ENCODE measurements at regions not wholly inside any gene's neighbourhood (a gene's known extent, or its start where the extent isn't known, plus 50 kb on each side); places are given as distances from the start of the nearest gene placed in this dataset.

DNA sequence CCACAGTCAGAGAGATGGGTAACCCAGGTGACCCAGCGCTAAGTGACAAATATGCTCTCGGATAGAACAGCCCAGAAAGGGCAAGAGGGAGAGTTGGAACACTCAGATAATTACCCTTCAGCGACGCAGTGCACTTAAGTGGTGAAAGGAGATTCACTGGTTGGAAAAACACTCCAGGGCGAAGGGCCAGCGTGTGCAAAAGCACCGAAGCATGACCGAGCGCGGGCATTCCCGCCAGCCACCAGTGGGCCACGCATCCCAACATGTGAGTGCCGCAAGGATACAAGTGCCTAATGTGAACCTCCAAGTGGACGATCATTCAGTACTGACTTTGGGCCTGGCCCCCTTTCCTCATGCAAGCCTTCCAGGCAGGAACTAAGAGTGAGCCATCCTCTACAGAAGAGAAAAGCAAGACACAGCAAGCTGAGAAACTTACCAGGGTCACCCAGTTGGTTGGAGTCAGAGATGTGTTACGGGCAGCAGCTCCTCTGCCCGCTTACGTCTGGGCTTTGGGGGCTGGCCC lies 258.4 kb downstream of the C16orf95 start:
- no peak for DNase-seq

DNA sequence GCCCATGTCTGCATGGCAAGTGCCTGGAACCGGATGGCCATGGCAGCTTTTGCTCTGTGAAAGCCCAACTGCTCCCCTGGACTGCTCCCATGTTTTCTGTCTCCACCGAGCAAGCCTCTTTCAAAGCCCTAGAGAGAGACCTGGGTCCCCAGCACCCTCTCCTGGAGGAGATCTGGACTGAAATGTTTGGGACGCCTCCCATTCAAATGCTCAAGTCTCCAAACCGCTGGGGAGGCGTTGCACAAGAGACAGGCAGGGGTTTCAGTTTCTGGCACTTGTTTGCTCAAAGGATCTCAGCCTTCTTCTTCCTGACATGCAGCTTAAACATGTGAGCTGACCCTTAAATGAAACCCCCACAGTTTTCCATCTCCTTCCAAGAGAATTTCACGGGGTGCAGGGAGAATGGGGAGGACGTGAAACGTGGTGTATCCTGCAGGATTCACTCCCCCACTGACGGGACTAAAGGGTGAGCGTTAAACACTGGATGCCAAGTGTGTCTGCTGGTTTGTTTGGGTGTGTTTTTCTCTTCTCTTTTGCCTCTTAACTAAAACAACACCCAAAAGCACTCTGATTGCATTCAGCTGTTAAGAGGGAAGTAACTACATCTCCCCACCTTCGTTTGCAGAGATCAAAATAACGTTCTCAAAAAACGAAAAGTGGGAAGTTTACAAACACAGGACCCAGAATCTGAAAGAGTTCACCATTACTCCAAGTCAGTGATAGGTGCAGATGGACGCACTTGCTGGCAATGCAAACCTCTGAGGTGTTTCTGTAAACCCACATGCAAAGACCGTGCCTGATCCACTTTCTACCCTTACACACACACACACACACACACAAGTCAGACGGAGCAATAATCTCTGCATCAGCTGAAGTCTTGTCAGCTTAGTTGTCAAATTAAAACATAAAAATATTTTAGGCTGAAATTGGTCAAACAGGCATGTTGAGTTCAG lies 256.9 kb downstream of the C16orf95 start:
- peak; percentile 48 for DNase-seq

DNA sequence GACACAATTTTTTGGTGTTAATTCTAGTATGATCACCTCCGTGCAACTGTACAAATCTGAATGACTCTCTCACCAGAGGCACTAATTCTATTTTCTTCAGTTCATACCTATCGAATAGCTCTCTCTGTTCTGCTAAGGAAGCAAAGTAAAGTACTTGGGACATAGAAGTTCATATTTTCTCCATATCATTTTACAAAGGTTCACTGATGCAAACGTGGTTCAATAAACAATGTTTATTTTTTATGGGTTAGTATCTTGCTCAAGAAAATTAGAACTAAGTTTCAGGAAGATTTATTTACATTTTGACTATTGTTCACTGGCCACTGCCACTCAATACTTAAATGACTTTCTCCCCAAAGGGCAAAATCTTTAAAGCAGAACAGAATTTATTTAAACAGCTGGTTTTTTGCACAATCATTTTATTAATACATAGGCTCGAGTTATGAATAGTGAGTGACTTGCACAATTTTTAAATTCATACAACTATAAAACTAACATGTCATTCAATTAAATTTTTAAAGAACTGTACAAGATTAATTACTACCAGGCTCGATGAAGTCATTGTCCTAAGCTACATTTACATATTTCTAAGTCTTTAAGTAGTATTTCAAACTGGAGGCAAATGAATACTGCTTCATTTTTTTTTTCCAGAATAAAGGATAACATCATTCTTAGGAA lies 255.8 kb downstream of the C16orf95 start:
- no peak for DNase-seq

DNA sequence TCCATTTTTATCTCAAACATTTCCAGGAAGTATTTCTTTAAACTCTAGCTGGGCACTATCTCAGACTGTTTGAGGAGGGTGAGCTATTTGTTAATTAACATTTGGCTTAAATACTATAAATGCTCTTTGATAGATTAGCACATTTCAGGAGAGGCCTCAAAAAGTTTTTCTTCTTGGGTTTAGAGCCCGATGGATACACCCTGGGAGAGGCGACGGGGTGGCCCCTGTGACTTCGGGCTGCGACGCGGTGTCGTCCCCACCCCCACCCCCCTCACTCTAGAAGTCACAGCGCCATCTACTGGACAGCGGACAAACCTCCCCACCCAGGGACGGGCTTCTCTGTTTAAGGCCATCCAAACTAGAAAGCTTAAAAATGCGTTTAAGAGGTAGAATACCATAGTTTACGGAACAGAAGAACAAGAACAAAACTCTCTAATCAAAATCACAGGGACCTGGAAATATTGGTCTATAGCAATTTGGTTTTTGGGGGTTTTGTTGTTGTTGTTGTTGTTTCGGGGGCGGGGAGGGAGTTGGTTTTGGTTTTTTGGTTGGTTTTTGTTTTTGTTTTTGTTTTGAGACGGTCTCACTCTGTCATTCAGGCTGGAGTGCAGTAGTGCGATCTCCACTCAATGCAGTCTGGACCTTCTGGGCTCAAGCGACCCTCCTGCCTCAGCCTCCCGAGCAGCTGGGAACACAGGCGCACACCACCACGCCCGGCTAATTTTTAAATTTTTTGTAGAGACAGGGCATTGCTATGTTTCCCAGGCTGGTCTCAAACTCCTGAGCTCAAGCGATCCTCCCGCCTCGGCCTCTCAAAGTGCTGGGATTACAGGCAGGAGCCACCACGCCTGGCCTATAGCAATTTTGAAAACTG lies 254.4 kb downstream of the C16orf95 start:
- peak; percentile 71 for DNase-seq

DNA sequence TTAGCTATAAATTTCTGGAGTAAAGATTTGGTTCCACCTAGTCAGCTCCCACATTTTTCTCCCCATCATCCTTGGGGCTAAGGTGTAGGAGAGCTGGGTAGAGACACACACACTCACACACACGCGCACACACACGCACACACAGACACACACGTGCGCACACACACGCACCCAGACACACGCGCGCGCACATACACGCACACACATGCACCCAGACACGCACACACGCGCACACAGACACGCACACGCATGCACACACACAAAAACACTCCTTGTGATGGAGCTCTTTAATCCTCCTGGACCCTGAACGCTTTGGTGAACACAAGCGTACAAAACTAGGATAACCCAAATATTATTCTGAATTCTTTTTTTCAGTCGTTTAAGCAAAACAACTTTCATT lies 253.6 kb downstream of the C16orf95 start:
- DNase-seq: no peak

- no peak for DNase-seq
Observed at GRCh38 chr16:87064731-87065445, 252.3 kb downstream of the C16orf95 start.

GRCh38 chr16:87065446-87066132 lies 251.6 kb downstream of the C16orf95 start:
- peak; percentile 5 for DNase-seq

DNA sequence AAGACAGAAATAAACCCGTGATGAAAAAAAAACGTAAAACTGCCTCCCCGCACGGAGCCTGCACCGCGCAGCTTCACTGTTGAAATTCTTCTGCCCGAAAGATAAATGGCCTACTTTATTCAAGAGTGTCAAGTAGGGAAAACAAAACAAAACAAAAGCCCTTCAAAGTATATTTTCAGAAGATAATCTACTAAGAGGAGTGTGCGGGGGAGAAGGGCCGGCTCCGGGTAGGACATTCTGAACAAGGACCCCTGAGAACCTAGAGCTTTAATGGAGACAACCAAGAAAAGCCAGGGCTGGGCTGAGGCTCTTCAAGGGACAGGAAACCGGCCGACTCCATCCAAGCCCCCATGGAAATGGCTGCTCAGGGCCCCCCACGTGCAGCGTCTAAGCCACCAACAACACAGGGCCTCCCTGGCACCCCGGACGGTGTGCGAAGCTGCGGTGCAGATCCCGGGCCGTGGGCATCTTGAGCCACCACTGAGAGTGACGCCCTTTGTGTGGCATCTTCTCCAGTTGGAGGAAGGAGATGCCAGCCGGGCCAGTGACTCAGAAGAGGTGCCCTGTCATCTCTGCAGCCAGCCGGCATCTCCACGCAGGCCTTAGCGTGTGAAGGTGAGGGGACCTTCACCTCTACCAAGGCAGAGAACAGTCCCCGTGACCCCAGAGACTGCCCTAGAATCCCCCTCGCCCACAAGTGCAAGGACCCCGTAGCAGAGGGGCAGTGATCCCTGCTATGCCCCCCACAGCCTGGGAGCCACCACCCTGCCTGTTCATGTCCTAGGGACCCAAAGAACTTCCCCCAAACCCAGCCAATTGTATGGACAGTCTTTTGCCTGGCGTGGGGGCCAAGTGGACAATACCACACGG lies 250.8 kb downstream of the C16orf95 start:
- DNase-seq: no peak

DNA sequence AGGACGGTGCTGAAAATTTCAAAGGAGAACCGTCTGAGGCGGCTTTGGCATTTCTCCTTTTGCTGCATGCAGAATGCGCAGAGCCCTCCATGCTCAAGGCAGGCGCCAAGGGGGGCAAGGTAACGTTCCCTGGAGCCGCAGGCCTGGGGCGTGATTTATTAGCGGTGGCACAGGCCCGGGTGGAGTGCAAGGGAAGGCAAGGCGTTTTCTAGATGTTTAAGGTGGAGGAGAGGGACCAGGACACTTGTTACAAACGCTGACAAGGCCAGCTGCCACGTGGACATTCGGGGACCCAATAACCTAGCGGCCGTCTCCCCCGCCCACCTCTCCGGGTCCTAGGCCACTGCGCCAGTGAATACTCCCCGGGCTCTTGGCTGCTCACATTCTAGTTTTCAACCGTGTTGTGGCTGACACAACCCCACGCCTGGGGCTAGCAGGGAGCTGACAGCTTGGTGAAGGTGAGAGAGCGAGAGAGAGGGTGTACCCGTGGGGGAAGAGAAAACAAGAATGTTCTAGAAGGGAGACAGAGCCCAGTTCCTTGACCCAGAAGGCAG lies 250.1 kb downstream of the C16orf95 start:
- DNase-seq: no peak

DNA sequence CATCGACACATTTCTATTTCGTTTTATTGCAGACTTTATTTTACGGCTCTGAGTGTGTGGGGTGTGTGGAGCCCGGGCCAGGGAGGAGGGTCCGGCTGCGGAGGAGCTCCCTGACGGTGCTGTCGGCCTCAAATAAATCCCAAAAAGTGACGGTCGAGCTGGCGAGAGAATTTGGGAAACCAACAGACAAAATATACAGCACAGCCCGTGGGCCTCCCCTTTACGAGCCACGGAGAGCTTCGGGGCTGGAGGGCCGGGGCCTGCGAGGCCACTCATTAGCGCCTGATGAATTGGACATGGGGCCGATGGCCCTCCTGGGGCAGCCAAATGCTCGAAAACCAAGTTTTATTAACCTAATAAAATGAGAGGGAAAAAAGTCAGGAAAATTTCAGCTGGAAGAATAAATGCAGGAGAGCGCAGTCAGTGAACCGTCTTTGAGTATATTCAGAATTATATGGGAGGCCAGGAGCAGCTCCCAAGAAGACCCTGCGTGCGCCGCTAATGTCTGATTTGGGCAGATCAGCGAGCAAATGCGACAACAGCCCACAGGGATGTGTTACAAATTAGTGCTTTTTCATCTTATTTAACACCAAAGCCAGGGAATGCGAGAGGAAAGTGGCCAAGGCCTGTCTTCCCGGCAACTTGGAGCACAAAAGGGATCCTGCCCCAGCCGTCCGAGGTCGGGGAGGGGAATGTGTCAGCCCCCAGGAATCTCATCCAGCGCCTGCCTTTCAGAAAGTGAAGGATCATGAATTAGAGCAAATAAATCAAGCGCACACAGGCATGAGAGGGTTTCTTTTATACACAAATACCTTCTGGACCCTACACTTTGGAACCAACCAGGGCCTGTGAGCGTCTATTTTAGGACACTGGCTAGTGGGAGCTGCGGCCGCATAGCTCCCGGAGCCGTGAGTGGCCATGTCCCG lies 249.1 kb downstream of the C16orf95 start:
- DNase-seq: no peak

DNA sequence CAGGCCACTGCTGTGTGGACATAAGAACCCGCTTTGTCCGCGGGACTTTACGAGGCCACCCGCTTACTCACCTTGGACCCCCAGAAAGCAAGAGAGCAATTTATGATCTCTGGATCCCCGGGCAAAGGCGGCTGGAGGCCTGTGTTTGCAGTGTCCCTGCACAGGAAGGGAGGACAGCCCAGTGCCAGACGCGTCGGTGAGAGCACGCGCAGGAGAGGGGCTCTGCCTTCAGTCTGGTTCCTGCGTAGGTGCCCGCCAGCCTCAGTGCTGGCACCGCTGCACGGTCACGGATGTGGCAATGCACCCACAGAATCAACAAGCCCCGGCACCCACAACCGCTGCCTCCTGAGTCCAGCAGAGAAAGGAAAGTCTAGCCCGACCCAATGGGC lies 248.4 kb downstream of the C16orf95 start:
- no peak for DNase-seq

DNA sequence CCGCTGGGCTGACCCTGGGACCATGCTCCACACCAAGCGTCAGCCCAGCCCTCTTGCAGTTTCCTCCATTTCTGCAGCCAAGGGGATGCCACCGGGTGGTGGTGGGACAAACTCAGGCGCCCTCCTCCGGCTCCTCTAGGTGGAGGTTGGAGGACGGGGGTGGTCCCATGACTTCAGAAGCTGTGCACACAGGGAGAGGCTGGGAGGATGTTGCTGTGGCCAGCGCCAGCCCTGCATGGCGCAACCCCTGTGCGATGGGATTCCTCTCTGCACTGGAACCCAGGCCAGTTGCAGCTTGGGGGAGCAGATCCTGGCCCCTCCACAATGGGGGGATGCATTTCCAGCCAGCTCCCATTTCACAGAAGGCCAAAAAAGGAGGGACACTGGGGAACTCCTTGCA lies 246.5 kb downstream of the C16orf95 start:
- DNase-seq: no peak

DNA sequence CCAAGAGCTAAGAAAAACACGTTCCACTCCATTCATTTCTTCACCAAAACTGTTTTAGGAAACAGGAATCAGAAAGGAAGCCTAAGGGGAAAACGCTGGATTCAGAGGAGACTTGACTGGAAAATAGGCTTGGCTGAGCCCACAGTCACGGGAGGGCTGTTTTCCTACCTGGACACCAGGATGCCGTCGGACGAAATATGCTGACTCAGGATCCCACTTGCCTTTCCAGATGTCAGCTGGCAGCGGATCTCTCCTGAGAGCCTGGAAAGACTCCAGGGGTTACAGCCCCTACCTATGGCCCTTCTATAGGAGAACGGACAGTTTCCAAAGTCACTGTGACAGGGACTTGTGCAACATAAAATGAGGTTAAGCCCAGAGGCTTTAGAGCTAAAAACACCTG lies 245.1 kb downstream of the C16orf95 start:
- DNase-seq: no peak

GRCh38 chr16:87074641-87075318 lies 242.4 kb downstream of the C16orf95 start:
- no peak for DNase-seq

GRCh38 chr16:87075319-87075860 lies 241.8 kb downstream of the C16orf95 start:
- DNase-seq: no peak

DNA sequence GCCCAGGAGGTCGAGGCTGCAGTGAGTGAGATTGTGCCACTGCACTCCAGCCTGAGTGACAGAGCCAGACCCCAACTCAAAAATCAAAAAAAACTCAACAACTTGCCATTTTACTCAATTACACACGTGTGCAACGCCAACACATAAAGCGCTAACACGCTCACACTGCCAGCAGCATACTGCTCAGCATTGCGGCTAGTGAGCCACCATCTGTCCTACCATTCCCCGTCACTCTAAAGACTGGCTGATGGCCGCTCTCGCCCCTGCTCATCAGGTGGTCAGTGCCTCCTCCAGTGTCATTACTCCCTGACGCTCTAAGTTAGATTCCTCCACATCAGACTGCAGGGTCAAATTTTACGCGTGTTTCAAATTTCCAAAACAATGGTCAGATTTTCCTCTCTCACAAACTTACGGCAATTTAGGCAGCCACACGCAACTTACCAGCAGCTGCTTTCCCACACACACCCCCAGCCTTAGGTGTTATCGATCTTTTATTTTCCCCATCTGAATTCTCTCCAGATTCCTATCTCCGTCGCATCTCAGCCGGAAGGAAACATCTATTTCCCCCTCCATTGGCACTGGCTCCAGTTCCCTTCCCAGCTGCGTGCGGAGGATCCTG lies 240.8 kb downstream of the C16orf95 start:
- no peak for DNase-seq

- peak; percentile 64 for DNase-seq
Observed at GRCh38 chr16:87076950-87077749, 240.0 kb downstream of the C16orf95 start.
